ENCODE measurements at regions not wholly inside any gene's neighbourhood (a gene's known extent, or its start where the extent isn't known, plus 50 kb on each side); places are given as distances from the start of the nearest gene placed in this dataset.

- no peak for TF ChIP-seq CTCF (IDR thresholded peaks at IDR 0.05; ENCODE audit: unreplicated experiment)
- Mint-ChIP-seq H3K4me1 (ENCODE audit: unreplicated experiment) (no peaks in the 10 kb centered on the region), H3K27ac (ENCODE audit: unreplicated experiment) (no peak overlapping the region), H3K9me3 (ENCODE audit: unreplicated experiment) (no peaks in the 10 kb centered on the region), H3K36me3 (ENCODE audit: low read depth, unreplicated experiment) (no peaks in the 10 kb centered on the region), H3K27me3 (ENCODE audit: unreplicated experiment) (peaks cover 4% of the 10 kb centered on the region), H3K4me3 (ENCODE audit: unreplicated experiment) (no peak overlapping the region)
- DNase-seq (ENCODE audit: low spot score) = no peak
Observed at GRCh38 chr3:30154853-30155252, 451.5 kb upstream of the TGFBR2 start.

- H3K4me3 Mint-ChIP-seq (ENCODE audit: unreplicated experiment) = no peak overlapping the region
- no peaks in the 10 kb centered on the region for H3K9me3 Mint-ChIP-seq (ENCODE audit: unreplicated experiment)
- no peaks in the 10 kb centered on the region for H3K4me1 Mint-ChIP-seq (ENCODE audit: unreplicated experiment)
- H3K27me3 Mint-ChIP-seq (ENCODE audit: unreplicated experiment) = peaks cover 4% of the 10 kb centered on the region
- DNase-seq (ENCODE audit: low spot score) = no peak
- no peak overlapping the region for H3K27ac Mint-ChIP-seq (ENCODE audit: unreplicated experiment)
- TF ChIP-seq CTCF (IDR thresholded peaks at IDR 0.05; ENCODE audit: unreplicated experiment) = no peak
- no peaks in the 10 kb centered on the region for H3K36me3 Mint-ChIP-seq (ENCODE audit: low read depth, unreplicated experiment)
Observed at GRCh38 chr3:30155755-30156154, 450.6 kb upstream of the TGFBR2 start.

GRCh38 chr3:30156586-30157498 lies 449.6 kb upstream of the TGFBR2 start:
- no peaks in the 10 kb centered on the region for H3K4me1 Mint-ChIP-seq (ENCODE audit: unreplicated experiment)
- no peak for TF ChIP-seq CTCF (IDR thresholded peaks at IDR 0.05; ENCODE audit: unreplicated experiment)
- DNase-seq (ENCODE audit: low spot score) = no peak
- no peak overlapping the region for H3K27ac Mint-ChIP-seq (ENCODE audit: unreplicated experiment)
- H3K27me3 Mint-ChIP-seq (ENCODE audit: unreplicated experiment) = peaks cover 4% of the 10 kb centered on the region
- H3K36me3 Mint-ChIP-seq (ENCODE audit: low read depth, unreplicated experiment) = no peaks in the 10 kb centered on the region
- no peak overlapping the region for H3K4me3 Mint-ChIP-seq (ENCODE audit: unreplicated experiment)
- no peaks in the 10 kb centered on the region for H3K9me3 Mint-ChIP-seq (ENCODE audit: unreplicated experiment)

GRCh38 chr3:30161375-30161774 lies 445.0 kb upstream of the TGFBR2 start:
- H3K27ac Mint-ChIP-seq (ENCODE audit: unreplicated experiment) = no peak overlapping the region
- no peak overlapping the region for H3K4me3 Mint-ChIP-seq (ENCODE audit: unreplicated experiment)
- TF ChIP-seq CTCF (IDR thresholded peaks at IDR 0.05; ENCODE audit: unreplicated experiment) = no peak
- no peaks in the 10 kb centered on the region for H3K4me1 Mint-ChIP-seq (ENCODE audit: unreplicated experiment)
- DNase-seq (ENCODE audit: low spot score) = no peak
- peaks cover 2% of the 10 kb centered on the region for H3K27me3 Mint-ChIP-seq (ENCODE audit: unreplicated experiment)
- H3K9me3 Mint-ChIP-seq (ENCODE audit: unreplicated experiment) = no peaks in the 10 kb centered on the region
- H3K36me3 Mint-ChIP-seq (ENCODE audit: low read depth, unreplicated experiment) = no peaks in the 10 kb centered on the region

- no peaks in the 10 kb centered on the region for H3K36me3 Mint-ChIP-seq (ENCODE audit: low read depth, unreplicated experiment)
- no peaks in the 10 kb centered on the region for H3K4me1 Mint-ChIP-seq (ENCODE audit: unreplicated experiment)
- DNase-seq (ENCODE audit: low spot score) = no peak
- no peak for TF ChIP-seq CTCF (IDR thresholded peaks at IDR 0.05; ENCODE audit: unreplicated experiment)
- no peak overlapping the region for H3K27ac Mint-ChIP-seq (ENCODE audit: unreplicated experiment)
- peaks cover 2% of the 10 kb centered on the region for H3K27me3 Mint-ChIP-seq (ENCODE audit: unreplicated experiment)
- H3K4me3 Mint-ChIP-seq (ENCODE audit: unreplicated experiment) = no peak overlapping the region
- no peaks in the 10 kb centered on the region for H3K9me3 Mint-ChIP-seq (ENCODE audit: unreplicated experiment)
Observed at GRCh38 chr3:30162579-30162978, 443.8 kb upstream of the TGFBR2 start.
